ENCODE measurements at regions not wholly inside any gene's neighbourhood (a gene's known extent, or its start where the extent isn't known, plus 50 kb on each side); places are given as distances from the start of the nearest gene placed in this dataset.
A peak's percentile ranks its signal among the peaks of the same experiment; 100 is the strongest.
"Not testable (repeated sequence)": the region's sequence is repeated elsewhere in the genome, so short reads cannot be mapped to it uniquely, and the experiment has no call there.

- H3K27ac ChIP-seq (ENCODE audit: low read depth in 1 of 3, low read length in 2 of 3) = no peak overlapping the region
- H3K4me3 ChIP-seq (ENCODE audit: low read depth in 1 of 3, low read length in 3 of 3) = no peak overlapping the region
- no peaks in the 10 kb centered on the region for H3K36me3 ChIP-seq (ENCODE audit: control insufficient read depth in 3 of 3, insufficient read depth in 2 of 3, low read depth in 1 of 3, low read length in 3 of 3)
- FAIRE-seq (no peak), DNase-seq (no peak)
- H3K4me1 ChIP-seq (ENCODE audit: control insufficient read depth in 3 of 3, insufficient read depth in 2 of 3, low read depth in 1 of 3, low read length in 2 of 3) = no peaks in the 10 kb centered on the region
- H3K9me3 ChIP-seq (ENCODE audit: control insufficient read depth in 2 of 2, insufficient read depth in 1 of 2, low read depth in 1 of 2, low read length in 1 of 2) = no peaks in the 10 kb centered on the region
- H3K27me3 ChIP-seq (ENCODE audit: control insufficient read depth in 3 of 3, insufficient read depth in 3 of 3, low read length in 3 of 3) = no peaks in the 10 kb centered on the region
- 92 to 100% (median 94%) methylated on average over 1 of the region's 1 CpG for WGBS, 3 donors
Measured at GRCh38 chr9:115543511-115543910, 425.6 kb upstream of the TNC start.

GRCh38 chr9:115548609-115549260 is 430.8 kb upstream of the TNC start:
- Histone ChIP-seq H3K4me1 (ENCODE audit: control insufficient read depth in 3 of 3, insufficient read depth in 2 of 3, low read depth in 1 of 3, low read length in 2 of 3) (no peaks in the 10 kb centered on the region), H3K4me3 (ENCODE audit: low read depth in 1 of 3, low read length in 3 of 3) (no peak overlapping the region), H3K36me3 (ENCODE audit: control insufficient read depth in 3 of 3, insufficient read depth in 2 of 3, low read depth in 1 of 3, low read length in 3 of 3) (no peaks in the 10 kb centered on the region), H3K27me3 (ENCODE audit: control insufficient read depth in 3 of 3, insufficient read depth in 3 of 3, low read length in 3 of 3) (no peaks in the 10 kb centered on the region), H3K9me3 (ENCODE audit: control insufficient read depth in 2 of 2, insufficient read depth in 1 of 2, low read depth in 1 of 2, low read length in 1 of 2) (no peaks in the 10 kb centered on the region), H3K27ac (ENCODE audit: low read depth in 1 of 3, low read length in 2 of 3) (no peak overlapping the region)
- no peak for FAIRE-seq
- 39 to 57% (median 49%) methylated on average over 2 of the region's 2 CpGs for WGBS, 3 donors
- DNase-seq = no peak

GRCh38 chr9:115551396-115551795 is 433.4 kb upstream of the TNC start:
- H3K9me3 ChIP-seq (ENCODE audit: control insufficient read depth in 2 of 2, insufficient read depth in 1 of 2, low read depth in 1 of 2, low read length in 1 of 2) = peaks cover 0 to 7% of the 10 kb centered on the region in 2 donors
- no peak for FAIRE-seq
- 49 to 77% (median 58%) methylated on average over 2 of the region's 2 CpGs for WGBS, 3 donors
- H3K36me3 ChIP-seq (ENCODE audit: control insufficient read depth in 3 of 3, insufficient read depth in 2 of 3, low read depth in 1 of 3, low read length in 3 of 3) = no peaks in the 10 kb centered on the region
- no peak for DNase-seq
- H3K27ac ChIP-seq (ENCODE audit: low read depth in 1 of 3, low read length in 2 of 3) = no peak overlapping the region
- no peak overlapping the region for H3K4me3 ChIP-seq (ENCODE audit: low read depth in 1 of 3, low read length in 3 of 3)
- no peaks in the 10 kb centered on the region for H3K4me1 ChIP-seq (ENCODE audit: control insufficient read depth in 3 of 3, insufficient read depth in 2 of 3, low read depth in 1 of 3, low read length in 2 of 3)
- H3K27me3 ChIP-seq (ENCODE audit: control insufficient read depth in 3 of 3, insufficient read depth in 3 of 3, low read length in 3 of 3) = no peaks in the 10 kb centered on the region

GRCh38 chr9:115553060-115553773 is 435.3 kb upstream of the TNC start:
- 74 to 79% (median 74%) methylated on average over 2 of the region's 2 CpGs for WGBS, 3 donors
- H3K27ac ChIP-seq (ENCODE audit: low read depth in 1 of 3, low read length in 2 of 3) = no peak overlapping the region
- no peaks in the 10 kb centered on the region for H3K36me3 ChIP-seq (ENCODE audit: control insufficient read depth in 3 of 3, insufficient read depth in 2 of 3, low read depth in 1 of 3, low read length in 3 of 3)
- no peak overlapping the region for H3K4me3 ChIP-seq (ENCODE audit: low read depth in 1 of 3, low read length in 3 of 3)
- no peak for DNase-seq
- FAIRE-seq = no peak
- peaks cover 0 to 11% of the 10 kb centered on the region in 2 donors for H3K9me3 ChIP-seq (ENCODE audit: control insufficient read depth in 2 of 2, insufficient read depth in 1 of 2, low read depth in 1 of 2, low read length in 1 of 2)
- H3K4me1 ChIP-seq (ENCODE audit: control insufficient read depth in 3 of 3, insufficient read depth in 2 of 3, low read depth in 1 of 3, low read length in 2 of 3) = no peaks in the 10 kb centered on the region
- H3K27me3 ChIP-seq (ENCODE audit: control insufficient read depth in 3 of 3, insufficient read depth in 3 of 3, low read length in 3 of 3) = no peaks in the 10 kb centered on the region

- no peak overlapping the region for H3K27ac ChIP-seq (ENCODE audit: low read depth in 1 of 3, low read length in 2 of 3)
- 33 to 71% (median 68%) methylated on average over 1 of the region's 1 CpG for WGBS, 3 donors
- no peak for DNase-seq
- no peak for FAIRE-seq
- H3K4me3 ChIP-seq (ENCODE audit: low read depth in 1 of 3, low read length in 3 of 3) = no peak overlapping the region
- no peaks in the 10 kb centered on the region for H3K36me3 ChIP-seq (ENCODE audit: control insufficient read depth in 3 of 3, insufficient read depth in 2 of 3, low read depth in 1 of 3, low read length in 3 of 3)
- H3K27me3 ChIP-seq (ENCODE audit: control insufficient read depth in 3 of 3, insufficient read depth in 3 of 3, low read length in 3 of 3) = no peaks in the 10 kb centered on the region
- H3K9me3 ChIP-seq (ENCODE audit: control insufficient read depth in 2 of 2, insufficient read depth in 1 of 2, low read depth in 1 of 2, low read length in 1 of 2) = peaks cover 0 to 11% of the 10 kb centered on the region in 2 donors
- no peaks in the 10 kb centered on the region for H3K4me1 ChIP-seq (ENCODE audit: control insufficient read depth in 3 of 3, insufficient read depth in 2 of 3, low read depth in 1 of 3, low read length in 2 of 3)
Measured at GRCh38 chr9:115556432-115556831, 438.5 kb upstream of the TNC start.

GRCh38 chr9:115575147-115575546 is 457.2 kb upstream of the TNC start:
- no peaks in the 10 kb centered on the region for H3K9me3 ChIP-seq (ENCODE audit: control insufficient read depth in 2 of 2, insufficient read depth in 1 of 2, low read depth in 1 of 2, low read length in 1 of 2)
- WGBS, 3 donors = 36 to 64% (median 58%) methylated on average over 1 of the region's 1 CpG
- DNase-seq = no peak
- H3K4me1 ChIP-seq (ENCODE audit: control insufficient read depth in 3 of 3, insufficient read depth in 2 of 3, low read depth in 1 of 3, low read length in 2 of 3) = no peaks in the 10 kb centered on the region
- no peak overlapping the region for H3K4me3 ChIP-seq (ENCODE audit: low read depth in 1 of 3, low read length in 3 of 3)
- no peaks in the 10 kb centered on the region for H3K36me3 ChIP-seq (ENCODE audit: control insufficient read depth in 3 of 3, insufficient read depth in 2 of 3, low read depth in 1 of 3, low read length in 3 of 3)
- no peak overlapping the region for H3K27ac ChIP-seq (ENCODE audit: low read depth in 1 of 3, low read length in 2 of 3)
- no peak for FAIRE-seq
- no peaks in the 10 kb centered on the region for H3K27me3 ChIP-seq (ENCODE audit: control insufficient read depth in 3 of 3, insufficient read depth in 3 of 3, low read length in 3 of 3)

- not testable (repeated sequence) for H3K9me3 ChIP-seq (ENCODE audit: control insufficient read depth in 2 of 2, insufficient read depth in 1 of 2, low read depth in 1 of 2, low read length in 1 of 2); H3K4me1 ChIP-seq (ENCODE audit: control insufficient read depth in 3 of 3, insufficient read depth in 2 of 3, low read depth in 1 of 3, low read length in 2 of 3); FAIRE-seq; H3K4me3 ChIP-seq (ENCODE audit: low read depth in 1 of 3, low read length in 3 of 3); DNase-seq; H3K36me3 ChIP-seq (ENCODE audit: control insufficient read depth in 3 of 3, insufficient read depth in 2 of 3, low read depth in 1 of 3, low read length in 3 of 3); H3K27ac ChIP-seq (ENCODE audit: low read depth in 1 of 3, low read length in 2 of 3); H3K27me3 ChIP-seq (ENCODE audit: control insufficient read depth in 3 of 3, insufficient read depth in 3 of 3, low read length in 3 of 3)
- WGBS, 3 donors = 71 to 87% (median 77%) methylated on average over 5 of the region's 5 CpGs
Measured at GRCh38 chr9:115585458-115585857, 467.5 kb upstream of the TNC start.

- no peaks in the 10 kb centered on the region for H3K36me3 ChIP-seq (ENCODE audit: control insufficient read depth in 3 of 3, insufficient read depth in 2 of 3, low read depth in 1 of 3, low read length in 3 of 3)
- H3K9me3 ChIP-seq (ENCODE audit: control insufficient read depth in 2 of 2, insufficient read depth in 1 of 2, low read depth in 1 of 2, low read length in 1 of 2) = no peaks in the 10 kb centered on the region
- no peaks in the 10 kb centered on the region for H3K4me1 ChIP-seq (ENCODE audit: control insufficient read depth in 3 of 3, insufficient read depth in 2 of 3, low read depth in 1 of 3, low read length in 2 of 3)
- H3K4me3 ChIP-seq (ENCODE audit: low read depth in 1 of 3, low read length in 3 of 3) = no peak overlapping the region
- WGBS, 3 donors = 85 to 89% (median 87%) methylated on average over 2 of the region's 2 CpGs
- no peak overlapping the region for H3K27ac ChIP-seq (ENCODE audit: low read depth in 1 of 3, low read length in 2 of 3)
- no peak for FAIRE-seq
- no peaks in the 10 kb centered on the region for H3K27me3 ChIP-seq (ENCODE audit: control insufficient read depth in 3 of 3, insufficient read depth in 3 of 3, low read length in 3 of 3)
- DNase-seq = no peak
Measured at GRCh38 chr9:115587310-115587709, 469.4 kb upstream of the TNC start.

GRCh38 chr9:115590011-115590410 is 472.1 kb upstream of the TNC start:
- peak in 1 of 2 donors; percentile 1 for DNase-seq
- Histone ChIP-seq H3K4me1 (ENCODE audit: control insufficient read depth in 3 of 3, insufficient read depth in 2 of 3, low read depth in 1 of 3, low read length in 2 of 3) (no peaks in the 10 kb centered on the region), H3K27me3 (ENCODE audit: control insufficient read depth in 3 of 3, insufficient read depth in 3 of 3, low read length in 3 of 3) (no peaks in the 10 kb centered on the region), H3K27ac (ENCODE audit: low read depth in 1 of 3, low read length in 2 of 3) (no peak overlapping the region), H3K9me3 (ENCODE audit: control insufficient read depth in 2 of 2, insufficient read depth in 1 of 2, low read depth in 1 of 2, low read length in 1 of 2) (no peaks in the 10 kb centered on the region), H3K4me3 (ENCODE audit: low read depth in 1 of 3, low read length in 3 of 3) (no peak overlapping the region), H3K36me3 (ENCODE audit: control insufficient read depth in 3 of 3, insufficient read depth in 2 of 3, low read depth in 1 of 3, low read length in 3 of 3) (no peaks in the 10 kb centered on the region)
- no peak for FAIRE-seq
